ENCODE measurements at regions not wholly inside any gene's neighbourhood (a gene's known extent, or its start where the extent isn't known, plus 50 kb on each side); places are given as distances from the start of the nearest gene placed in this dataset.

GRCh38 chr3:146371902-146372301 is 97.5 kb downstream of the PLSCR2 start:
- TF ChIP-seq CTCF (IDR thresholded peaks at IDR 0.05) (no peak), POLR2A (IDR thresholded peaks at IDR 0.05) (no peak)
